GM20000 (cell line): ENCODE measurements at regions not wholly inside any gene's neighbourhood (a gene's known extent, or its start where the extent isn't known, plus 50 kb on each side); places are given as distances from the start of the nearest gene placed in this dataset.

Source experiments
- DNase-seq: peaks from one replicate; pipeline ENCODE4 v3.0.0; 2012; ENCODE audit warnings: low spot score
- CTCF ChIP-seq: IDR thresholded peaks from 2 replicates; pipeline ENCODE4 v1.5.1; 2012; ENCODE audit warnings: mild to moderate bottlenecking, control low read depth; ENCODE audit errors: extremely low read depth, missing control alignments

DNA sequence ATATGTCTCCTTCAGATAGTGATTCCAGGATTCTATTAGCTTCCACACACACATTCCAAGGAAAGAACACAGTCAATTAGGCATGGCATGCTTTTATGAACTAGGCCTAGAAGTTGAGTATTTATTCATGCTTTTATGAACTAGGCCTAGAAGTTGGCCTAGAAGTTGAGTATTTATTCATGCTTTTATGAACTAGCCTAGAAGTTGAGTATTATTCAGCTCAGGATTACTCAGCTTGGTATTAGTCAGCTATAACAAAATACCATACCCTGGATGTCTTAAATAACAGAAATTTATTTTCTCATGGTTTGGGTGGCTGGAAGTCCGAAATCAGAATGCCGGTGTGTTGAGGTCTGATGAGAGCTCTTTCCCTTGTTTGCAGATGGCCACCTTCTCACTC, 442.7 kb upstream of the FLRT2 start:
- DNase-seq: no peak
- TF ChIP-seq CTCF: no peak

DNA sequence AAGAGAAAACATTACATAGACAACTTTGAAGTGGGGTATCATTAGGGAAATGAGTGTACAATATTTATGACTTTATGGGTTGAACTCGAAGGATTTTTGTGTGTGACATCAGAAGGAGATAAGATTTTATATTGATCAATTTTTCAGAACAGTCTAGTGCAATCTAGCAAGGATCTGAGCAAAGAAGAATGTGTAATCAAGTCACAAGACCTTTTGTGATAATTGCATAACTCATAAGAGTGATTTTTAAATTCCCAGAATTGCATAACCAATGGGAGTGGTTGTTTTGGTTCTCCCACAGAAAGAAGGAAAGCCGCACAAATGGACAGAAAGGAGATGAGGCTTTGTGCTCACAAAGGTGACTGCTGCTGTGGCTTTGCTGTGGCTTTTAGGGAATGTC, 441.8 kb upstream of the FLRT2 start:
- no peak for TF ChIP-seq CTCF
- DNase-seq: no peak

- no peak for DNase-seq
- TF ChIP-seq CTCF: no peak
These were observed 439.3 kb upstream of the FLRT2 start for GRCh38 chr14:85090681-85091080.

GRCh38 chr14:85093631-85094330, 436.2 kb upstream of the FLRT2 start:
- no peak for TF ChIP-seq CTCF
- no peak for DNase-seq

GRCh38 chr14:85102591-85102990, 427.4 kb upstream of the FLRT2 start:
- no peak for TF ChIP-seq CTCF

GRCh38 chr14:85106506-85106905, 423.4 kb upstream of the FLRT2 start:
- no peak for DNase-seq
- no peak for TF ChIP-seq CTCF

More at GRCh38 chr14:85102591-85102990, 427.4 kb upstream of the FLRT2 start:
- no peak for DNase-seq

- DNase-seq: no peak
- no peak for TF ChIP-seq CTCF
These were observed 417.2 kb upstream of the FLRT2 start for GRCh38 chr14:85112762-85113161.
